WTC11 (cell line): ENCODE measurements at regions not wholly inside any gene's neighbourhood (a gene's known extent, or its start where the extent isn't known, plus 50 kb on each side); places are given as distances from the start of the nearest gene placed in this dataset.

Source experiments
- AFF4 ChIP-seq: sonication (generic); formaldehyde crosslinking; IDR thresholded peaks from 2 replicates; pipeline ENCODE4 v1.8.1; 2023; ENCODE audit warnings: mild to moderate bottlenecking, missing genetic modification reagents, borderline replicate concordance
- CREM ChIP-seq: sonication (generic); formaldehyde crosslinking; IDR thresholded peaks from 2 replicates; pipeline ENCODE4 v1.8.1; 2022; ENCODE audit warnings: mild to moderate bottlenecking, missing genetic modification reagents, moderate library complexity
- E2F5 ChIP-seq: sonication (generic); formaldehyde crosslinking; IDR thresholded peaks from 2 replicates; pipeline ENCODE4 v1.8.1; 2022; ENCODE audit warnings: mild to moderate bottlenecking, moderate library complexity, missing genetic modification reagents
- ELF4 ChIP-seq: sonication (generic); formaldehyde crosslinking; IDR thresholded peaks from 2 replicates; pipeline ENCODE4 v1.8.1; 2022; ENCODE audit warnings: low read depth, mild to moderate bottlenecking, moderate library complexity, missing genetic modification reagents
- FOXP1 ChIP-seq: sonication (generic); formaldehyde crosslinking; IDR thresholded peaks from 2 replicates; pipeline ENCODE4 v1.8.0; 2022; ENCODE audit warnings: missing genetic modification reagents, mild to moderate bottlenecking, moderate library complexity, borderline replicate concordance
- JUN ChIP-seq: sonication (generic); formaldehyde crosslinking; IDR thresholded peaks from 2 replicates; pipeline ENCODE4 v1.8.0; 2023; ENCODE audit warnings: mild to moderate bottlenecking, missing genetic modification reagents
- NR3C1 ChIP-seq: sonication (generic); formaldehyde crosslinking; conservative IDR thresholded peaks from 2 replicates; pipeline ENCODE4 v1.8.1; 2023; ENCODE audit warnings: low read depth, mild to moderate bottlenecking, missing genetic modification reagents
- USF1 ChIP-seq: sonication (generic); formaldehyde crosslinking; IDR thresholded peaks from 2 replicates; pipeline ENCODE4 v1.8.0; 2022; ENCODE audit warnings: mild to moderate bottlenecking, missing genetic modification reagents
- USF2 ChIP-seq: sonication (generic); formaldehyde crosslinking; IDR thresholded peaks from 2 replicates; pipeline ENCODE4 v1.8.1; 2023; ENCODE audit warnings: mild to moderate bottlenecking, missing genetic modification reagents, moderate library complexity
- TF ChIP-seq, protein P1 (sequence below): fragments of 200-600 bp; IDR thresholded peaks from 2 replicates; pipeline ENCODE4 v1.8.0; 2022; ENCODE audit warnings: antibody characterized with exemption
- TF ChIP-seq, protein P2 (sequence below): sonication (generic); formaldehyde crosslinking; IDR thresholded peaks from 2 replicates; pipeline ENCODE4 v1.8.1; 2023; ENCODE audit warnings: mild to moderate bottlenecking, missing genetic modification reagents, moderate library complexity
- TF ChIP-seq, protein P3 (sequence below): sonication (generic); formaldehyde crosslinking; conservative IDR thresholded peaks from 2 replicates; pipeline ENCODE4 v1.8.1; 2022; ENCODE audit warnings: mild to moderate bottlenecking, missing genetic modification reagents
- TF ChIP-seq, protein P4 (sequence below): sonication (generic); formaldehyde crosslinking; IDR thresholded peaks from 2 replicates; pipeline ENCODE4 v1.8.0; 2022; ENCODE audit warnings: mild to moderate bottlenecking, missing genetic modification reagents

DNA sequence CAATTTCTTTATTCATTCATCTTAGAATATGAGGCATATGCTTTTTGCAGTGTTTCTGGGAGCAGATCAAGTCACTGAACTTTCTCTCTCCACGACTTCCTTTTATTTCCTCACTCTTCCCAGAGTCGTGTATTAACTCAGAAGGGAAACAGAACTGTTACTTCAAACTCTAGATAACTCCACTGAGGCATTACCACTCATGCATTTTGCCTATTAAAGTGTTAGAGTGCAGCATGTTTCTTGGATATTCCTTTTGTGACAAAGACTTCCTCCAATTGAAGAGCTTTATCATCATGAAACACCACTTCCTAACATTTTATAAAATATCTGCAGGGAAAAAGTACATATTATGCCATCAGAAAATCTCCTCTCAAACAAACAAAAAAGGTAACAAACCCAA lies 797.4 kb upstream of the COBL start:
- TF ChIP-seq, protein P1, sequence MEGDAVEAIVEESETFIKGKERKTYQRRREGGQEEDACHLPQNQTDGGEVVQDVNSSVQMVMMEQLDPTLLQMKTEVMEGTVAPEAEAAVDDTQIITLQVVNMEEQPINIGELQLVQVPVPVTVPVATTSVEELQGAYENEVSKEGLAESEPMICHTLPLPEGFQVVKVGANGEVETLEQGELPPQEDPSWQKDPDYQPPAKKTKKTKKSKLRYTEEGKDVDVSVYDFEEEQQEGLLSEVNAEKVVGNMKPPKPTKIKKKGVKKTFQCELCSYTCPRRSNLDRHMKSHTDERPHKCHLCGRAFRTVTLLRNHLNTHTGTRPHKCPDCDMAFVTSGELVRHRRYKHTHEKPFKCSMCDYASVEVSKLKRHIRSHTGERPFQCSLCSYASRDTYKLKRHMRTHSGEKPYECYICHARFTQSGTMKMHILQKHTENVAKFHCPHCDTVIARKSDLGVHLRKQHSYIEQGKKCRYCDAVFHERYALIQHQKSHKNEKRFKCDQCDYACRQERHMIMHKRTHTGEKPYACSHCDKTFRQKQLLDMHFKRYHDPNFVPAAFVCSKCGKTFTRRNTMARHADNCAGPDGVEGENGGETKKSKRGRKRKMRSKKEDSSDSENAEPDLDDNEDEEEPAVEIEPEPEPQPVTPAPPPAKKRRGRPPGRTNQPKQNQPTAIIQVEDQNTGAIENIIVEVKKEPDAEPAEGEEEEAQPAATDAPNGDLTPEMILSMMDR = no peak
- TF ChIP-seq JUN (no peak), USF1 (CRISPR knock-in tag) (no peak), FOXP1 (no peak), USF2 (CRISPR knock-in tag) (no peak), AFF4 (CRISPR knock-in tag) (no peak), NR3C1 (CRISPR knock-in tag) (no peak), ELF4 (CRISPR knock-in tag) (no peak), CREM (CRISPR knock-in tag) (no peak), E2F5 (no peak)
- TF ChIP-seq, protein P2, sequence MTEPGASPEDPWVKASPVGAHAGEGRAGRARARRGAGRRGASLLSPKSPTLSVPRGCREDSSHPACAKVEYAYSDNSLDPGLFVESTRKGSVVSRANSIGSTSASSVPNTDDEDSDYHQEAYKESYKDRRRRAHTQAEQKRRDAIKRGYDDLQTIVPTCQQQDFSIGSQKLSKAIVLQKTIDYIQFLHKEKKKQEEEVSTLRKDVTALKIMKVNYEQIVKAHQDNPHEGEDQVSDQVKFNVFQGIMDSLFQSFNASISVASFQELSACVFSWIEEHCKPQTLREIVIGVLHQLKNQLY = no peak
- TF ChIP-seq, protein P3, sequence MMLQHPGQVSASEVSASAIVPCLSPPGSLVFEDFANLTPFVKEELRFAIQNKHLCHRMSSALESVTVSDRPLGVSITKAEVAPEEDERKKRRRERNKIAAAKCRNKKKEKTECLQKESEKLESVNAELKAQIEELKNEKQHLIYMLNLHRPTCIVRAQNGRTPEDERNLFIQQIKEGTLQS (CRISPR knock-in tag) = no peak
- TF ChIP-seq, protein P4, sequence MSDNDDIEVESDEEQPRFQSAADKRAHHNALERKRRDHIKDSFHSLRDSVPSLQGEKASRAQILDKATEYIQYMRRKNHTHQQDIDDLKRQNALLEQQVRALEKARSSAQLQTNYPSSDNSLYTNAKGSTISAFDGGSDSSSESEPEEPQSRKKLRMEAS (CRISPR knock-in tag) = no peak
